ENCODE measurements at regions not wholly inside any gene's neighbourhood (a gene's known extent, or its start where the extent isn't known, plus 50 kb on each side); places are given as distances from the start of the nearest gene placed in this dataset.

DNA sequence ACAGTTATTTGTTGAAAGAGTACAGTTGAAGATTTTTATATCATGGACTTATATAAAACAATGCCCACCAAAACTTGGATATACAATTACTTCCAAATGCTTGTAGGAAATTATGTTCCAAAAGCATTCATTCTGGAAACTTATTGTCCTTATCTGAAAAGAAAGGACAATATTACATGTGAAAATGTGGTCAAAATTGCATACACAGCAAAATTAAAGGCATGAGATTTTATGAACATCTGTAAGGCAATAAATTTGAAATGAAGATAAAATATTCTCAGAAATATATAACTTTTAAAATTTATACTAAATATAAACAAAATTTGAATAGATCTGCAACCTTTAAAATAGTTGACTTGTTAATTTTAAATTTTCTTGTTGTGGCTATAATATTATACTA is 1173.8 kb downstream of the NLGN4X start:
- no peak for DNase-seq

DNA sequence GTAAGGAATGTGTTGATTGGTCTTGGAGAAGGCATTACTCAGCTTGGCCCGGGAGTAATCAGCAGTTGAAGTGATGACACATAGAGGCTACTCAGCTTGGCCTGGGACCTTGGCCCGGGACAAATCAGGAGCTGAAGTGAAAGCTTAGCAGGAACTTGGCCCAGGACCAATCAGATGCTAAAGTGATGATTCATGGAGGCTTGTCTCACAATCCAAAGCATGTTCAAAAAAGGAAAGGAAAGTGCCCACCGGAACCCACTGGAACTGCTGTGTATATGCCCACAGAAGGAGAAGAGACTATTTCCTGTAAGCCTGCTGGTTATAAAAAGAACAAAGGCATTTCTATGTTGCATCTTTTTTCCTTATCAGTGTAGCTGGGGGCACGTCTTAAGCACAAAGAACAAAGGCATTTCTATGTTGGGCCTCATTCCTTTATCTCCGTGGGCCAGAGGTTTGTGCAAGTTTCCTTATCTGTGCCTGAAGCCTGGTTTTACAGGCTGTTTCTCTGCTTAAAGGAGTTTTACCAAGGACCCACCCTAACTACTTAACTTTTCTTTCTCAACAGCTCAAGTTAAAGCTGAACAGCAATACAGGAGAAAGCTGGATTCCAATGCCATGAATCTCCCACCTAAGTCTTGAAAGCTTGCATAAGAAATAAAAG is 1176.7 kb downstream of the NLGN4X start:
- DNase-seq, result no peak

GRCh38 chrX:5042563-5042962 is 1186.1 kb downstream of the NLGN4X start:
- no peak for DNase-seq

DNA sequence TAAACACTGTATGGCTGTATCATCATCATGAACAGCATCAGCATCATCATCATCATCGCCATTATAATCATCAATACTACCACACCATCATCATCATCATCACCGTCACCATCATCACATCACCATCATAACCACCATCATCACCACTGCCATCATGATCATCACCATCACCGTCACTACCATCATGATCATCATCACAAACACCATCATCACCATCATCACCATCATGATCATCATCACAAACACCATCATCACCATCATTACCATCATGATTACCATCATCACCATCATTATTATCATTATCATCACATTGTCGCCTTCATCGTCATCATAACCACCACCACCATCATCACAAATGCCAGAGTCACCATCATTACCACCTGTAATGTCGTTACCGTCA is 1196.9 kb downstream of the NLGN4X start:
- no peak for DNase-seq

DNA sequence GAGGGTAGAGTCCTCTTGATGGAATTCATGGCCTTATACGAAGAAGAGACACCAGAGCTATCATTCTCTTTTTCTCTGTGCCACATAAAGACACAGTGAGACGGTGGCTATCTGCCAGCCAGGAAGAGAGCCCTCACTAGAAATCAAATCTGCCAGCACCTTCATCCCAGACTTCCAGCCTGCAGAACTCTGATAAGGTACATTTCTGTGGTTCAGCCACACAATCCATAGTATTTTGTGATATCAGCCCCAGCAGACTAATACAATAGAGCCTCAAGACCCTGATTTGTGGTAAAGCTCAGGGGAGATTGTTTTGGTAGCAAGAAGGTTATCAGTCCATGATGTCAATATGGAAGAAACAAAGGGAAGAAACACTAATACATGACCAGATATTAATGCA is 1213.2 kb downstream of the NLGN4X start:
- DNase-seq, result no peak

DNA sequence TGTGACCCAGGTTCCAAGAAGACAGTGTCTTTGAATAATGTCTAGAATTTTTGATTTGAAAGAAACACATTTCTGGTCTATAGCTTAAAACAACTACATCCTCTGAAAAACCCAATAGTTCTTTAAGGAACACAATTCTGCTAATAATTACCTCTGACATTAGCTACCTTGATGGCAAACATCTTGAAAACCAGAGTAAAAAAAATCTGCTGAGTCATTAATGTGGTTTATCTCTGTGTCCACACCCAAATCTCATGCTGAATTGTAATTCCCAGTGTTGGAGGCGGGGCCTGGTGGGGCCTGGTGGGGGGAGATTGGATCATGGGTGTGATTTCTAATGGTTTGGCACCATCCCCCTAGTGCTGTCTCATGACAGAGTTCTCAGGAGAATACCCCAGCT is 1233.8 kb downstream of the NLGN4X start:
- DNase-seq, result no peak

DNA sequence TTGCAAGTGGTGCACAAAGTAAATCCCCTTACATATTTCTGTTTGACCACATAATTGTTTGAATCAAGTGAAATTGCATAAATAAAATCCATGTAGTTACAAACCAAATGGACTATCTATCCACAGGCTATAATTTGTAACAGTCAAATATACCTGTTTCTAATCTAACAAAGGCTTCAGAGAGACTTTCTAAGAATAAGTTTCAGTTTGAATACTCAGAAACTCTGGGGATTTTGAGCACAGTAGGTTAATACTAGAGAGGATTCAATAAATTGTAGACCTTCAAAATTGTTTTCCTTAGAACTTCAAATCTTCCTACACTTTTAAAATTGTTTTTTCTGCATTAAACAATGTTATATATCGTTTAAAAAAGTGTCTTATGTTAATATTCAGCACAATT is 1250.1 kb downstream of the NLGN4X start:
- no peak for DNase-seq

- DNase-seq, result no peak
These were observed 1257.0 kb downstream of the NLGN4X start for GRCh38 chrX:4971646-4972045.

- DNase-seq, result no peak
These were observed 1250.7 kb upstream of the PRKX start for GRCh38 chrX:4964112-4964511.

DNA sequence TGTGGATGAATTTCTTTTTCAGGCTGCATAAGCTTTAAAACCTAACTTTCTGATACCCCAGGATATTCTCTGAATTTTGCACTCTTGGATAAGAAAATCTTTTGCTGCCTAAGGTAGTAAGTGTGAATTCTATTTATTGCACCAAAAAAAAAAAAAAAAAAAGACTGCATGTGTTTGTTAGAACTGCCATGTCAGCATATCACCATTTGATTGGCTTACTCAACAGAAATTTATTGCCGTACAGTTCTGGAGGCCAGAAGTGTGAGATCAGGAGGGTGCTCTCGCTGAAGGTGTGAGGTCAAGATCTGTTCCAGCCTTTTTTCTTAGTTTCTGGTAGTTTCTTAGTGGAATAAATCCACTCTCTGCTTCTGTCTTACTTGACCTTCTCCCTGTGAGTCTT is 1250.0 kb upstream of the PRKX start:
- DNase-seq, result no peak

DNA sequence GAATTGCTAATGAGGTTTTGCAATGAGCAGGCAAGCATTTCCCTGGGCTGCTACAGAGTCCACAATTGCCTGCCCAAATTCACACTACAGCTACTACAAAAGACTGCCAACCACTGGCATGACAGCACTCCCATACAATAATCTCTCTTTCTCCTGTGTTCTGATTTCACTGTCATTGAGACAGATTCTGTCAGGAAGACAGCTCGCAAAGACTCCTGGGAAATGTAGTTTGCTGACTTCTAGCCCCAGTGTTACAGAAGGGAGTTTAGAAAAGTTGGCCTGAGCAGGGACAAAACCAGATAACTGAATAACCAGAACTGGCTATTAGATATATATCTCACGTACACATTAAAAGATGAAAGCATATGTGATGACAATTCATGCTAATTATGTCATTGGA is 1231.3 kb upstream of the PRKX start:
- DNase-seq, result no peak

DNA sequence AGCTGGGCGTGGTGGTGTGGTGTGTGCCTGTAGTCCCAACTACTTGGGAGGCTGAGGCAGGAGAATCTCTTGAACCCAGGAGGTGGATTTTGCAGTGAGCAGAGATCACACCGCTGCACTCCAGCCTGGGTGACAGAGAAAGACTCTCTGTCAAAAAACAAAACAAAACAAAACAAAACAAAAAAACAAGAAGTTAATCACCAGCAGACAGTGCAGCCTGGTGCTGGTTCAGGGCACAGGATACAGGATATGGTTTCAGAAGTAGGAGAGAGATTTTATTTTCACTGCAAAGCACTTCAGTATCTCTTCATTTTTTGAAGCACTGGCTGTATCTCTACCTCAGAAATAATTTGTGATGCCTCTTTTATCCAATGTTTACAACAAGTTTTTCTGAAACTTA is 1222.9 kb upstream of the PRKX start:
- no peak for DNase-seq

- DNase-seq, result no peak
These were observed 1222.4 kb upstream of the PRKX start for GRCh38 chrX:4935846-4936245.

DNA sequence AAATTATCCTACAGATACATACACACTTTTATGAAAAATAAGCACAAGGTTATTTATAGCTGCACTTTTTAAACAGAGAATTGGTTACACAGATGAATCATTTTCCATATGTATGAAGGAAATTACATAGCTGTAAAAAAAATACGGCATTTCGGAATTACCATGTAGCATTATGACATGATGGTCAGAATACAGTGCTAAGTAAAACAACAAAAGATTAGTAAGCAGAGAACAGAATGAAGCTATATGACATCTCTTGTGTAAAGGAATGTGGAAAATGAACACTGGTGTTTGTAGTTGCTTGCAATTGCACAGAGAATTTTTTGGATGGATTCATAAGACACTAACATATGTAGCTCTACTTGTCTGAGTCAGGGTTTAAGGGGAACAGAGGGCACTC is 1222.0 kb upstream of the PRKX start:
- DNase-seq, result no peak

- no peak for DNase-seq
These were observed 1219.3 kb upstream of the PRKX start for GRCh38 chrX:4932790-4933189.

- no peak for DNase-seq
These were observed 1217.0 kb upstream of the PRKX start for GRCh38 chrX:4930426-4930825.

DNA sequence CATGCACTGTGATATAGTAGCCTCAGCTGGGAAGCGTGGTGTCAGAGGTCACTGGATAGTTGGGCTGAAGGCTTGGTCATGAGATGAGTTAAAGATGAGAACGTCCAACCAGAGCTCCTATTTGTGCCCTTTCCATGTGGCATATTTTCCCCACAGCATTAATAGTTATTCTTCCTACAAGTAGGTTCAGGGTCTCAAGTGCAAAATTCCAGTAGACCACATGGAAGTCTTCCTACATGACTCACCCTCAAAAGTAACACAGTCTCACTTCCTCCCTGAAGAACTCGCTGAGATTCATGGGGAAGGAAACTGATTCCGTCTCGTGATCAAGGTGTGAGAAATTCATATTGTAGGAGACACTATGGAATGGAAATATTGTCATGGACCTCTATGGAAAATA is 1212.5 kb upstream of the PRKX start:
- DNase-seq, result no peak

GRCh38 chrX:4909348-4909747 is 1195.9 kb upstream of the PRKX start:
- DNase-seq, result no peak

- no peak for DNase-seq
These were observed 1192.1 kb upstream of the PRKX start for GRCh38 chrX:4905576-4905975.

- DNase-seq, result no peak
These were observed 1167.8 kb upstream of the PRKX start for GRCh38 chrX:4881277-4881676.

- no peak for DNase-seq
These were observed 1165.2 kb upstream of the PRKX start for GRCh38 chrX:4878640-4879039.

DNA sequence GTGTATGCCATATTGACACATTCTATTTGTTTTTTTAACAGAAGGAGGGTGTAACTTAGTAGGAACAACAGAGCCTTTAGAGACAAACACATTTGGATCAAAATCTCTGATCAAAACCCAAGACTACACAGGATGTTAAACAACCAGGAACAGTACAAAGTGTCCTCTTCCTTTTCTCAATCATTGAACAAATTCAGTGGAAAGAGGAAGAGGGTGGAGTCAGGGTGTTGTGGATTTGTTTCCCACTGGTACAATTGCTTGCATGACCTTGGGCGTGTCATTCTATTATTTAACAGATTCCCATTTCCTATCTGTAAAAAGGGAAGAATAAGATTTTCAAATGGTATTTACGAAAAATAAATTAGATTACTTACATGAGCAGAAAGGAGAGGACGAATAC is 1162.8 kb upstream of the PRKX start:
- no peak for DNase-seq

GRCh38 chrX:4851534-4851933 is 1138.1 kb upstream of the PRKX start:
- no peak for DNase-seq

DNA sequence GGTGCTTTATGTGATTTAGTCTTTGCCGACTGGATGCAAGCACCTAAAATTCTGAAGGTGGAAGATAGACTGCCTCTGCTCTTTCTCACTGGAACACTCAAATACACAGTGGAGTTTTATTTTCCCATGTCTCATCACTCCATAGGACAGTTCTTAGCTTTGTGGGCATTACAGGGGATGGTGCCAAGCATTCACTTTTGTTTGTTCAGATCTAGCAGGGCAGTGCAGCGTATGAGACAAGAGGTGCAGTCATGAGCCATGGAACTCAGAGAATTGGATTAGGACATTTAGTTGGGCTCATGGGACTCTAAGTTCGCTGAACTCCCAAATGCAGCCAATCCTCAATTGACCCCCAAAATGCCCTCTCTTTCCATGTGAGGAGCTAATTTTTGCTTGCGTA is 1136.9 kb upstream of the PRKX start:
- no peak for DNase-seq

DNA sequence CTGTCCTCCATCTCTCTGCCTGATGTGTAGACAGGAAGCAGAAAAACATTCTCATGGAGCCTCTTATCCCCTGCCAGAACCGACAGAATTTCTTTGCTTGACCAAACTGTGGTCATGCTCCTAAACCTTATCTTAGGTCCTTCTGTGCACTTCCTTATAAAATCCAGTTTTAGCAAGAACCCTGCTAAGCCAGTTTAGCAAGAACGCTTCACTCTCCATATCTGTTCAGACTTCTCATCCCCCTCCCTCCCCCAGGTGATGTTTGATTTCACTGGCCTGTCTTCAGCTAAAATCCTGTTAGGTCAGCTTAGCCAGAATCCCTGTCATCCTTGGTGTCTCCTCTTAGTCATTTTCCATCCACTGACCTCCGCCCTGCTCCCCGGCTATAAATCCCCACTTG is 1130.9 kb upstream of the PRKX start:
- DNase-seq, result no peak

DNA sequence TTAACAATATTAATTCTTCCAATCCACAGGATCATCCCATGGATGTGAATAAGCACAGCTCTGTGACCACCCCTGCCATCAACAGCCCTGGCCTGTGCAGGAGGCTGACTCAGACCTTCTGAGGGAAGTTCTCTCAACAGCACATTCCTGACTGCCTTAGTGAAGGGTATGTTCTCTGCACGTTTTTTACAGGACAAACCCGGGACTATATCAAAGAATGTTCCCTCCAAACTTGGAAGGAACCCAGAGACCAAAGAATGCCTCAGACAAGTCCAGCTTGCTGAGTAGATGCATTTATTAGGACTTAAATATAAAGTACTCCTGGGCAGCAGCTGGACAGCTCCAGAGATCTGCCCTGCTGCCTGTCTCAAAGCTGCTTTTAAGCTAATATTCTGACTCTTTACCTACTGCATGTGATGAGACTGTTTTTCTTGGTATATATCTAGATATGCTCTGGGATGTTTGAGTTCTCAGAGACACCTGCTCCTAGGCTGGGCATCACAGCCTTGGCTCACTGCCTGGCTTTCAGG is 1127.8 kb upstream of the PRKX start:
- DNase-seq, result no peak
